Hematopoietic multipotent progenitor cell treated with erythropoietin and hydrocortisone succinate and interleukin-3 and kit ligand, for 8 days (in vitro differentiated cells): ENCODE measurements at regions not wholly inside any gene's neighbourhood (a gene's known extent, or its start where the extent isn't known, plus 50 kb on each side); places are given as distances from the start of the nearest gene placed in this dataset.
"Not testable (repeated sequence)": the region's sequence is repeated elsewhere in the genome, so short reads cannot be mapped to it uniquely, and the experiment has no call there.

Experiments used
- DNase-seq: peaks from one replicate; pipeline ENCODE4 v3.0.0-alpha.2; 2015

DNA sequence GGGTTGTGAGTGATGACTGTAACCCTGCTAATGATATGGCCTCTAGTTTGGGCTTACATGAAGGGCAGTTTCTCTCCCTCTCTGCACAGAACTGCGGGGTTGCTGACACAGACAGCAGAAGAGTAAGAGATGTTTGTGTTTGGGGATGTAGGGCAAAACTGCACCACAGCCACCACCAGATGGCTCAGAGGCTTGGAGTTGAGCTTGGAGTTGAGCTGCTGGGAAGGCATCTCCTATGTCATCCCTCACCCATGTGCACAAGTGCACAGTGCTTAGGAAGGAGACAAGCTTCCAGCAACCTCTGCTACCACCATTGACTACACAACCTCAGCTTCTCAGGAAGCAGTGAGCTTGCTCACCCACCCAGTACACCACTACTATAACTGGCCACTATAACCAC is 303.9 kb upstream of the DEFB112 start:
- no peak for DNase-seq

DNA sequence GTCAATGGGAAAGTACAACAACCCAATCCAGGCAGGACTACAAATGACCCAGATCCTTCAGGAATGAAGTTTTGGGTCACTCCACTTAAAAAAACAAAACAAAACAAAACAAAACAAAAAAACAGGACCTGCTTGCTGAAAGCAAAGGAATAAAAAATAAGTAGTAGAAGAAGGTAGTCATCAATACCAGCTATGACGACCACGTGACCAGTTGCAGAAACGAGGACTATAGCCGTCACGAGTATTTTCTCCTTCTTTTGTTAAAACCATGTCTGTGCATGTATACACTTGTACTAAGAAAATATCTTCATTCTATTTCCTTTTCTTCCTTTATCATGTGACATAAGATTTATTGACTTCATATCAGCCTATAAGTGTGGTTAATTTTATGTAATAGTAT is 308.4 kb upstream of the DEFB112 start:
- no peak for DNase-seq

DNA sequence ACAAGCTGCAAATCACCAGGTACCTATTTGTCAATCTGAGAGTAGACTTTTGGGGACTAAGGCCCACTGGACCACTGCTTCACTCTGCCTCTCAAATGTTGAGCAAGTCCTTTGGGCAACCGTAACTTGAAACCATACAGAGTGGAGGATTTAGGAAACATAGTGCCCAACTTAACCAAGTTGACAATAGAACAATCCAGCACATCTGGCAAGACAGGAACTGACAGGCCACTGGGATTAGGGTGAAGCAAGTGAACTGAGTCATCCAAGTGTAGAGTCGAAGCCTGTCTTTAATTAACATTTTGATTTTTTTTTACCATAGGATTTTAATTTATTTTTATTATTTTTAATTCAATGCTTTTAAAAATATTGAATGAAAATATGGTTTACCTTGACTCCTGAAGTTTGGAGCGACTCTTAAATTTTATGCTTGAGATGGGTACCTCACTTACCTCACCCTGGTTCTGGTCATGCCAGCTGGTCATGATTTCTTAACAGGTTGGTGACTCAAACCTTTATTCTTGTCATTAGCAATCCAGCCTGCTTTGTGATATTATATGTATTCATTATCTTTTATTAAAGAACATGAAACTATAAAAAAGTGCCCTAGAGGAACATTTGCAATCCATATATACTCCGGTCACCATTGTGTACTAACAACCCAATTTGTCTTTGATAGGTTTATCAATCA is 312.1 kb upstream of the DEFB112 start:
- DNase-seq, result no peak

DNA sequence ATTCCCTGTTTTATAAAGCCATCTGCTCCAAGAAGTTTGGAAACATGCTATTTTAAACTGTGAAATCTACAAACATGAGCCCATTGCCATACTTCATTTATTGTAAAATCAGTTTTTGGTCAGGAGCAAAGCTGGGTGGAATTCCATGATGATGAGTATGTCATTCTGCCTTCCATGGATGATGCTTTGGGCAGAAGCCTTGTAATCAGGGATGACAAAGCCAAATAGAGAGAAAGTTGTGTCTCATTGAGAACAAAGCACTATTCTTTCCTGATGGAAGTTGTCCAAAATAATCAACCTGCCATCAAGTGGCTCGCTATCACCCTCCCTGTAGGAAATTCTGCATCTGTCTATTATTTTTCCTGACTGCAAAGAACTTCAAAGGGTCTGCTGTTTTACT is 313.0 kb upstream of the DEFB112 start:
- DNase-seq, result no peak

DNA sequence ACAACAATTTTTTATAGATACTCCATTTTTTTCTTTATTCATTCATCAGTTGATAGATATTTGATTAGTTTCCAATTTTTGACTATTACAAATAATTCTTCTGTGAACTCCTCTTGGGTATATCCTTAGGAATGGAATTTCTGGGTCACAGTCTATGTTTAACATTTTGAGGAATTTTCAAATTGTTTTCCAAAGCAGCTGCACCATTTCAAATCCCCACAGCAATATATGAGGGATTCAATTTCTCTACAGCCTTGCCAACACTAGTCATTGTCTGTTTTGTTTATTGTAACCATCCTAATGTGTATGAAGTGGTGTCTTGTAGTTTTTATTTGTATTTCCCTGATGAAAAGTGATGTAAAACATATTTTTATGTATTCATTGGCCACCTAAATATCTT is 320.3 kb upstream of the DEFB112 start:
- DNase-seq, result no peak

DNA sequence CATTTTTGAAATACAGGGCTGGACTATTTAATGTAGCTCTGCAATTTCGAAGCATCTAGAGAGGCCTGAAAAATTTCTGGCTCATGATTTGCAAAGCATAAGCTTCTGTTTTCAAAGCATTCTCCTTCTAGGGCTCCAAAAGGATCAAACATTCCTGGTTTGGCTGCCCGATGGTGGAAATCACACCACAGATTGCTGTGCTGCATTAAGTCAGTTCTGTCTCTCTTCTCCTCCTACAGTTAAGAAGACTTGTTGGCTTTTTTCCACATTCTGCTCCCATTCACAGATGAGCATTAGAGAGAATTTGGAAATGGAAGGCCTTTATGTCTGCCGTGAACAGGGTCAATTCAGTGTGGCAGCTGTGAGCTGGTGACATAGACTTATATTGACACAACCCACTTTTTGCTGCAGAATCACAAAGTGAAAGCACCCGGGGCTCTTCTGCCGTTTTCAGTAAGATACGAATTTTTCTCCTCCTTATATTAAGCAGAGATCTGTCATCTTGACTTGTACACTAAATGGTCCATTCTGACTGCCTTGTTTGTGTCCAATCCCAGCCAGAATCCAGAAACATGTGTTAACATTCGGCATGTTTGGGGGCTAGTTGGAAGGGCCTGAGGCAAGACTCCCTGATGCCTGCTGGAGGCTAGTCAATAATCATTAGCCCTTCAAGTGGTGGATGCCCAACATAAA is 330.8 kb upstream of the DEFB112 start:
- no peak for DNase-seq

DNA sequence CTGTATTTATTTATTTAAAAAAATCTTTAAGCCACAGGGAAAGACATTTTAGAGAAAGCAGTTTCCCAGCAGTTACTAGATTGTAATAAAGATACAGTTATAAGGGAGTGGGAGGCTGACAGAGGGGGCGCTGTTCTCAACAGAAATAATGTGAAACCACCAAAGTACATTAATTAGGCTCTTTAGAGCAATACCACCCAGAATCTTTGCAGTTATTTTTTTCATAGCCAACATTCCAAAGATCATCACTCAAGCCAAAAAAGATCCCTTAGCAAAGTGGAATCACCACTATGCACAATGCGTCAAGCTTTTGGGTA is 331.3 kb upstream of the DEFB112 start:
- DNase-seq, result no peak

DNA sequence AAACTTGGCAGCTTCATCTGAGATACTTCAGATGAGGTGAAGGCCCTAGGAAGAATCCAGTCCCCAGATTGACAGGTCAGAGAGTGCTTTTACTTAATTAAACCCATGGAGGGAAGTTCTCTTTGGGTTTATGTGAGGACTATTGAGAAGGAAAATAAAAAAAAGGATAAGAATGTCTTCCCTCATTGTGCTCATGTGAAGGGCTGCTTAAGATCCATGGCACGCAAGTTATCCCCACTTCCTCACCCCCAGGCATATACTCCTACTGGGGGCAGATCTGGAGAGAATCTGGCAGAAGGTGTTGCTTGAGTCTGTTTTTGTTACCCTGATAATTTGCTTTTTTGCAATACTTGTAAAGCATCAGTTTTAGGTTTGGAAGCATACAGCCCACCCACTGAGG is 322.9 kb upstream of the TFAP2D start:
- no peak for DNase-seq

DNA sequence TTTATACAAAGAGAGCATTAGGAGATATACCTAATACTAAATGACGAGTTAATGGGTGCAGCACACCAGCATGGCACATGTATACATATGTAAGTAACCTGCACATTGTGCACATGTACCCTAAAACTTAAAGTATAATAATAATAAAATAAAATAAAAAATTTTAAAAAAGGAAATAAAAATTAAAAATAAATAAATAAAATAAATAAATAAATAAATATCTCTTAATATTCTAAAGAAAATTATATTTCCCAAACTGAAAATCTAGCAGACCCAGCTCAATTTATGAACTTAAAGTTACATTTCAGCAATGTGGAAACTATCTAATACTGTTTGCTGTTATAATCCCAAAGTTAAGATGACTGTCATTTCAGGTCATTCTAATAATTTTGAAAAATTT is 319.2 kb upstream of the TFAP2D start:
- not testable (repeated sequence) for DNase-seq

DNA sequence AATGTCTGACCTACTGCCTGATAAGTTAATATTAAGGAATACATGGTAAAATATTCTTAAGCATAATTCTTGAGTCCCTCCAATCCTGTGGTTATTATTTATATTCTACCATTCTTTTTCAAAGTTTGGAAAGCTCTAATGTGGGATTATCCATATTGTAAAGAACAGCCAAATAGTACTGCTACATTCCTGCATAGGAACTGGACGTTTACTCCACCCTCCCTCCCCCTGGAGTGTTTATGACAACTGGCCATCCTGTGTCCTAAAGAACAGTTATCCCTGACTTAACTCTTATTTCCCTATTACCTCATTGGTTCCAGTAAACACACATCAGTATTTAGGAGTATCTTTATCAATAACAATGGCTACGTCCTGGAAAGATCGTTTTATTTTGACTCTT is 308.7 kb upstream of the TFAP2D start:
- no peak for DNase-seq

DNA sequence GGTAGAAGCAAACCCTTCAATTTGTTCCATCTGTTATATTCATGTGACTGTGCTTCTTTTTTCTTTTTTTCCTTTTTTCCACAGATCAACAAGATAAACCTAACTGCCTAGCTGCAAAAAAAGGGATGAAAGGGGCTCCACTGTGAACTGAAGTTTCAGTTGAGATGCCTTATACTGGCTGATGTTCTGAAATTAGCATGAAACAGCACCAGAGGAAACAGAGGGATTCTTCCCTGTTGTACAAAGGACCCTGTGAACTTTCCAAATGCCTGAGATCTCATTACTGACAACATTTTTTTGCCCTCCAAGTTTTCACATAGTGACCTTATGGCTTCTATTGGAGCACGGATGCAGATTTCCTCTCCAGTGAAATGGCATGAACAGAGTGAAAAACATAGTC is 302.7 kb upstream of the TFAP2D start:
- no peak for DNase-seq

DNA sequence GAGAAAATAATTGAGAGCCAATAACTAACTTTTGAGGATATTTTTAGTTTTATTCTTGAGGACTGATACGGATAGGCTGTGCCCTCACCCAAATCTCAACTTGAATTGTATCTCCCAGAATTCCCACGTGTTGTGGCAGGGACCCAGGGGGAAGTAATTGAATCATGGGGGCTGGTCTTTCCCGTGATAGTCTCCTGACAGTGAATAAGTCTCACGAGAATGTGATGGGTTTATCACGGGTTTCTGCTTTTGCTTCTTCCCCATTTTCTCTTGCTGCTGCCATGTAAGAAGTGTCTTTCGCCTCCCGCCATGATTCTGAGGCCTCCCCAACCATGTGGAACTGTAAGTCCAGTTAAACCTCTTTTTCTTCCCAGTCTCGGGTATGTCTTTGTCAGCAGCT is 292.3 kb upstream of the TFAP2D start:
- not testable (repeated sequence) for DNase-seq

DNA sequence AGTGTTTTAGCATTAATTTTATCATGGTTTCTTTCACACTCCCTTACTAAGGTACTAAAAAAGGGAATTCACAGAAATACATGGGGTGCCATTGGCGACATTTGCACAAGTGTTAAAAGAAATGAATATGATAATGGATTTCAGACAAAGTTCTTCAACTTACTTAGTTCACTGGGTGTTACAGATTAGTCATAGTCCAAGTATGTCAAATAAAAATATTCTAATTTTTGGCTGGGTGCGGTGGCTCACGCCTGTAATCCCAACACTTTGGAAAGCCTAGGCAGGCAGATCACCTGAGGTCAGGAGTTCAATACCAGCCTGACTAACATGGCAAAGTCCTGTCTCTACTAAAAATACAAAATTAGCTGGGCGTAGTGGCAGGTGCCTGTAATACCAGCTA is 286.1 kb upstream of the TFAP2D start:
- DNase-seq, result no peak

DNA sequence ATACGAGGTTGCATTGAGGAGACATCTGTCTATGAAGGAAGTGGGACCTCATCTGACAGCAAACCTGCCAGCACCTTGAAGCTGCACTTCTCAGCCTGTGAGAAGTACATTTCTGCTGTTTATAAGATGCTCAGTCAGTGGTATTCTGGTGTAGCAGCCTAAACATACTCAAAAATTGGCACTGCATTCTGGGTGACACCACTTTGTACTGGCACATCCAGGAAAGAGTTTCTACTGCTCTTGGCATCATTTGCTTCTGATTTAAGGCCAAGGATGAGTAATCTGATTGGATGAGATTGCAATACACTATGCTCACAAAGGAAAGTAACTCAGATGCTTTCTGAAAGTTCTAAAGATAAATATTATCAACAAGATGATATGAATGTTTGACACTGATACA is 275.4 kb upstream of the TFAP2D start:
- no peak for DNase-seq

DNA sequence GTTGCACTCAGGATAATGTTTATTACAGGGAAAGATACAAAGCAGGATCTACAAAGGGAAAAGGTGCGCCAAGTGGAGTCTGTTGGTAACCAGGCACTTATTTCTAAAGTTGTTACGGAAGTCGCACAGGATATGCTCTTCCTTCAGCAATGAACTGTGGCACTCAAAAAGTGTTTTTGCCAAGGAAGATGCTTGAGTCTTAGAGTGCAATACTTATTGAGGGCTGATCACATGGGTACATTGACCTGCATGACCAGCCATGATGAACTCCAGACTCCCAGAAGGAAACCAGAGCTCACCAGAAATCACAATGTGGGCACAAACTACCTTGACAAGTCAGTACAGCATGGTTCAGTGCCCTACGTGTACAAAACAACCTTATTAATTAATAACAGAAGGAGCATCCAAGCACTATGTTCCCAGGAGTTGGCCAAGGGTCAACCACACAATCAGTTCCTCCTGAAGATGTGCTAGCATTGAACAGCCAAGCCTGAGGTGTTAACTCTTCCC is 270.7 kb upstream of the TFAP2D start:
- no peak for DNase-seq

DNA sequence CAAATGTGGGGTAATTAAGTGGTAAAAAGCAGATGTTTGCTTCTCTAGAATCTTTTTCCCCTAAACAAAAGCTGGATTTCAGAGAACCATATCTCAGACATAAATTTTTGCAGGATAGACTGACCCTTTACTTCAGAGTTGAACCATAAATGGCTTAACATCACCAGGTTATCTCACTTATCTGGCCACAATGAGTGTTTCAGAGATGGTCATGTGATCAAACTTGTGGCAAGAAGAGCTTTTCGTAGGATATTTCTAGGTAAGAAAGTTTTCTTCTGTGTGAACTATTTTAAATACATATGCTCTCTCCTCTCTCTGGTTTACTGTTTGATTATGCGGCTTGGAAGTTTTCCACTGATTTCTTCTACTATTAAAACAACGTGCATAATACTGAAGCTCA is 270.2 kb upstream of the TFAP2D start:
- DNase-seq, result no peak

DNA sequence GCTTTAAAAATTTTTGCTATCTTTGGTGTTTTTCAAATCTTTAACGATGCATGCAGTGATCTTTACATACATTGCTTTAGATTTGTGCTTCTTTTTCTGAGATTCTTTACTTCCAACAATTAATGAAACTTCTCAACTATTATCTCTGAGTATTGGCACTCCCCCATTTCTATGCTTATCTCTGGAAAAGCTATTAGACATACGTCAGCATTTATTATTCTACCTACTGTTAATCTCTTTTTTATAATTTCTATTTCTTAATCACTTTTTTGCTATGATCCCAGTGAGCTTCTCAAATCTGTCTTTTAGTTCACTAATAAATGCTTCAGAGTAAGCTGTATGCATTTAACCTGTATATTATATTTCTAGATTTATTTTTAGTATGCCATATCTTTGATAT is 264.2 kb upstream of the TFAP2D start:
- DNase-seq, result no peak

DNA sequence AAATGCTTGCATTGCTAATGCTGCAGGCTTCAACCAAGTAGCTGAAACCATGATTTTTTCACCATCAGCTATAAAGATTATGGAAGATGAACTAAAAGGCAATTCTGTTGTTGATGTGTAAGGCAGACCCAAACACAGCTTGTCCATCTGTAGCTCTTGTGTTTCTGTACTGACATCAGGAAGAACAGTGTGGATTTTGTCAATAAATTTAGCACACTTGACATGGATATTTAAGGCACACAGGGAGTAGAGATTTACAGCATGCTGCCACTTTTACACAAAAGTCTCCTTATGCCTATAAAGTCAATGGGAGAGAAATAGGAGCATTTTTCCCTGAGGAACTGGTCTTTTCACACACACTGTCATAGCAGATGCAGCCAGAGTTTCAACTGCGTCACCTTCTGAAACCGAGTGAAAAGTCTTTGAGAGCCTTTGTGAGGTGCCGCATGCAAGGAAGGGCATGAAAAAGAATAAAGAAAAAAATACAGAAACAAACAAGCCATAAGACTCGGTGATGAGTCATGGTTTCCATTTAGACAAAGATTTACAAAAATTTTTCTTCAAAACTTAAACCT is 261.4 kb upstream of the TFAP2D start:
- no peak for DNase-seq

DNA sequence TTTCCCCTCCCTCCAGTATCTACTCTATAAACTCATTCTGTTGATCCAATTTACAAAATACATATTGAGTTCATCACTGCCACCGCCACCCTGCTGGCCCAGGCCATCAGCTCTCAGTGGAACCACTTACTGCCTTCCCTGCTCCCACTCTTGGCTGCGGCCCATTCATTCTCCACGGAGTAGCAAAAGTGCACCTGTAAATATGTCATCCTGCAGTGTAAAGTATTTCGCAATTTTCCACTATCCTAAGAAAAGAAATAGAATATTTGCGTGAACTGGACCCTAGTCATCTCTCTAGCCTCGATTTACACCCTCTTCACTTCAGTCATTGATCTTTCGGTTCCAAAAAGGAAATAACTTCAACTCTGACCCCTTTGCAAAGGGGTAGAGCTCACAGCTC is 258.3 kb upstream of the TFAP2D start:
- DNase-seq, result no peak

DNA sequence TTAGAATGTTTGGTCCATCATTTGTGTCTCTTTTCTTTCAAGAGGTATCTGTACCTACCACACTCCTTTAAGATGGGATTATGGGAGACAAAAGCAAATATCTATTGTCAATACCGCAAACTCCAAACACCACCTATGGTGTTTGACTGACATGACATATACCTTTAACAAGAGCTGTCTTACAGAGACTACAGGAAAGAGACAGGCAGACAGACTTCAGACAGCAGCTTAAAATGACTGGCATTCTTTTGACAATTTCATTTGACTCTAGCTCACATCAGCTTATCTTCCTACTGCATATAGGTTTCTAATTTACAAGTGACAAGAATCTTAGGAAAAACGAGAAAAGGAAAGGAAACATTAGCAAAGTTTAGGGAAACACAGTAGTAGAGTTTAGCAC is 256.0 kb upstream of the TFAP2D start:
- DNase-seq, result no peak

DNA sequence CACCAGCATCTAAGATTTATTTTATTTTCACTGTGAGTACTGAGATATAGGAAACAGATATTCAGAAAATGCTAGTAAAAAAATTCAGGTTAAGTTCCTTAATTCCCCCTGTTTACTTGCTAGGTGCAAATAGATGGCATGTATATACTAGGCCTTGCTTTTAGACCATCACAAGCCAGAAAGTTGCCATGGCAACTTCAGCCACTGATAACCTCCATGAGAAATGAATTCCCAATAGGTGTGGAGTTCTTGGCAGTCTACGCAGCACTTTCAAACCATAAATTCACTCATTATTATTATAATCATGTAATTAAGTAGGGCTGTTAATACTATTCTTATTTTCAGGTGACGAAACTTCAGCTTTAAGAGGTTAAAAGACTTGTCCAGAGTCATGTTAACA is 251.6 kb upstream of the TFAP2D start:
- no peak for DNase-seq

DNA sequence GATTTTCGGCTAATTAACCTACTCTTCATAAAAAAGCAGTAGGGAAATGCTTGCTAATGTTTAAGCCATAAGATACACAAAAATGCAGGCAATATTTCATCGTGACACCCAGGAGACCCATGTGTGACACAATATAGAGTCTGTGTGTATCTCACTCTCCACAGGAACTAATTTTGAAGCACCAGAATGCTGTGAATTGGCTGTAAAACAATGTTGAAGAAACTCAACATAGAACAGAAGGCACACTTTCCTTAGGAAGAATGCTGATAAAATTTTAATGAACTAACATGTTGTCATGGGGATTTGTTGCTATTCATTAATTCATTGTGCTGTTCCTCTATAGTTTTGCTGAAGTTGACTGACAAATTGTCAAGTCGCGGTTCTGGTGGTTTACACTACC is 249.4 kb upstream of the TFAP2D start:
- no peak for DNase-seq

DNA sequence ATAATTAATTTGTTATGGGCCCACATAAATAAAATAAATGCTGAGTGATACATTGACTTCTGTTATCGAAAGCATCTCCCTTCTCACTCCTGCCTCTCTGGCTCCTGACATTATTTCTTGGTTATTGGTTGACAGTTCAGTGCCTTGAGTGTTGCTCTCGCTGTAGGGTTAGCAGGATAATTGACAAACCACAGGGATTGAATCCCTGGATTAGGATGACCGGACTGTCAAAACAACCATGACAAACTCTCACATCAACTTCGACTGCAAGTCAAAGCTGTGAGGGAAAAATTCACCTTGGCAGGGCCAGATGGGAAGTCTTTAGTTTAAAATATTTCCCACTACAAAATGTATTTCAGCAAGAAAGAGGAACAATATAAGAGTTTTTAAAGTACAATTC is 245.4 kb upstream of the TFAP2D start:
- no peak for DNase-seq

DNA sequence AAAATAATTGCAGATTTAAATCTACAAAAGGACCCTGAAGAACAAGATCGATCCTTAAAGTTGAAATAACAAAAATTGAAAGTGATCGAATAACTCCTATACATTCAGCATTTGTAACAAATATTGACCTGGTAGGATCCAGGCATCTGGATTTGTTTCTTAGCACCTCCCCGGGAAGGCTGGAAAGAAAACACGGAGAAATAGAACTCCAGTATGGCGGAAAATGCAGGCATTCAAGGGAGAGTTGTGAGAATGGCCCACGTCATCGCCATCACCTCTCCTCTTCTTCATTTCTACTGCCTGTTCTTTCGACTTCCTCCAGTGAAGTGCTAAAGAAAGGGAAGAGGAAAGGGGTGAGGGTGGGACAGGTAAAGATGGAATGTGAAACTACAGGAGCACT is 242.3 kb upstream of the TFAP2D start:
- no peak for DNase-seq

DNA sequence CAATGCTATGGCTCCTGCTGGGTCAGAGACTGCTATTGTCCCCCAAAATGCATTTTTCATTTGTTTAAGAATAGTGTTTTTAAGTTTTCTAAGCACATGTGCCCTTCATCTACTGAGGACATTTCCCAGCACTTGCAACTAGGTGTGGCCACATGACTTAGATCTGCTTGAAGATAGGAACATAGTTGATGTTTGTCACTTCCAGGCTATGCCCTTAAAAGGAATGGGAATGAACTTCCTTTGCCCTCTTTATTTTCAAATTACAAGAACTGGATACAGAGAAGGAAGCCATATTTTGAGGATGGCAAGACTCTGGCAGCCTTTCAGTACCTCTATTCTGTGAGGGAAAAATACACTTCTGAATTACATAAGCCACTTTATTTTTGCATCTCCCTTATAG is 203.0 kb upstream of the TFAP2D start:
- DNase-seq, result no peak
